CD4-positive, alpha-beta T cell treated with Interferon alpha-2 for 1 hour (primary cell): ENCODE measurements at regions not wholly inside any gene's neighbourhood (a gene's known extent, or its start where the extent isn't known, plus 50 kb on each side); places are given as distances from the start of the nearest gene placed in this dataset.
A peak's percentile ranks its signal among the peaks of the same experiment; 100 is the strongest.

Experiments used
- DNase-seq, 2 donors: peaks; one replicate each; pipeline ENCODE4 v3.0.0-alpha.2; 2020 to 2022

- no peak for DNase-seq
Observed at GRCh38 chr1:5403935-5404334, 588.3 kb downstream of the NPHP4 start.

GRCh38 chr1:5402618-5403017, 589.6 kb downstream of the NPHP4 start:
- no peak for DNase-seq

- no peak for DNase-seq
Observed at GRCh38 chr1:5399771-5400170, 592.5 kb downstream of the NPHP4 start.

- DNase-seq: no peak
Observed at GRCh38 chr1:5396593-5396992, 595.6 kb downstream of the NPHP4 start.

DNA sequence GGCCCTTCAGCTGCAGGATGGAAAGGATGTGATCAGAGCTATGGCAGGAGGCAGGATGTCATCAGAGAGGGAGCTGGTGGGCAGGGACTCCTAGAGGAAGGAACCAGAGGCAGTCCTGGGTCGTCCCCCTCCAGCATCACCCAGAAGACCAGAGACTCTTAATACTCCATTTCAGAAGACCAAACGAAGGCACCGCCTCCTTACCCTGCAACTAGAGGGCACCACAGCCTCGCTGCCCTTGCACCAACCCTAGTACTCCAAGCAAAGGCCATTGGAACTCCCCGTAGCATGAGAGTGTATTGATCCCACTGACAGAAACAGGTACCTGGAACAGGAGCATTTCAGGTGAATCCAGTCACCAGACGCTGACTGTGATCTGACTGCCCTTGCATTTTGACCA, 598.1 kb downstream of the NPHP4 start:
- no peak for DNase-seq

DNA sequence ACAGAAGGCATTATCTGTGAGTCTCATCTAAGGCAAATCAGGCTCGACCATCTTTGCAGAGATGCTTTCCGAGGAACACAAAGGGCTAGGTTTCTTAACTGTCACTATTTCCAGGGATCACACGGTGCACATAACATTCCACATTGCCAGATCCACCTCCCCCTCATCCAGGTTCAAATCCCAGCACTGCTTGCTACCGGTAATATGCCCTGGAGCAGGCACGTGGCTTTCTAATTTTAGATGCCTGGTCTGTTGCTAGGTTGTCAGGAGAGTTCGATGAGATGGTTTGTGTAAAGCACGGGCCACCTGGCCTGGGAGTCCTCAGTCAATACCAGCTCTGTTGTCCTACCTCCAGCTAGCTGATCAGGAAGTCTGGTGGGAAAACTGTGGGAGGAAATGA, 598.6 kb downstream of the NPHP4 start:
- DNase-seq: no peak

- DNase-seq: no peak
Observed at GRCh38 chr1:5393146-5393545, 599.1 kb downstream of the NPHP4 start.

- DNase-seq: no peak
Observed at GRCh38 chr1:5391725-5392124, 600.5 kb downstream of the NPHP4 start.

GRCh38 chr1:5390504-5390903, 601.7 kb downstream of the NPHP4 start:
- DNase-seq: no peak

GRCh38 chr1:5389101-5389885, 602.9 kb downstream of the NPHP4 start:
- DNase-seq: peak; percentile 5 to 79

- DNase-seq: no peak
Observed at GRCh38 chr1:5388622-5389021, 603.6 kb downstream of the NPHP4 start.

DNA sequence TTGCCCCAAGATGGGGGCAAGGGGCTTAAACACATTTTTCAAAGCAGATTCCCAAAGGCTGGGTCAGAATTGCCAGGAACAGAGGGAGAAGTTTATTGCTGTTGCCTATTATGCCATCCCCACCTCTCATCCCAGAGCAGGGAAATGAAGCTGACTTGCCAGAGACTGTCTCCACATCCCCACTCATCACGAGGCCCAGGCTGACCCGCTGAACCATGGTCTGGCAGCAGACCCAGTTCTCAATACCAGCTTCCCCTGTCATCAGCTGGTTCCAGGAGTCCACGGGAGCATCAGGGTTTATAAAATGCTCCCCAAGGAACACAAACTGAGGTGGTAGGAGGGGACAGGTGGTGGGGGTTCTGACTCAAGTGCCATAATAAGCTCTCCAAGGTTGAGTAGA, 605.9 kb downstream of the NPHP4 start:
- DNase-seq: no peak

GRCh38 chr1:5385956-5386355, 606.3 kb downstream of the NPHP4 start:
- DNase-seq: no peak

DNA sequence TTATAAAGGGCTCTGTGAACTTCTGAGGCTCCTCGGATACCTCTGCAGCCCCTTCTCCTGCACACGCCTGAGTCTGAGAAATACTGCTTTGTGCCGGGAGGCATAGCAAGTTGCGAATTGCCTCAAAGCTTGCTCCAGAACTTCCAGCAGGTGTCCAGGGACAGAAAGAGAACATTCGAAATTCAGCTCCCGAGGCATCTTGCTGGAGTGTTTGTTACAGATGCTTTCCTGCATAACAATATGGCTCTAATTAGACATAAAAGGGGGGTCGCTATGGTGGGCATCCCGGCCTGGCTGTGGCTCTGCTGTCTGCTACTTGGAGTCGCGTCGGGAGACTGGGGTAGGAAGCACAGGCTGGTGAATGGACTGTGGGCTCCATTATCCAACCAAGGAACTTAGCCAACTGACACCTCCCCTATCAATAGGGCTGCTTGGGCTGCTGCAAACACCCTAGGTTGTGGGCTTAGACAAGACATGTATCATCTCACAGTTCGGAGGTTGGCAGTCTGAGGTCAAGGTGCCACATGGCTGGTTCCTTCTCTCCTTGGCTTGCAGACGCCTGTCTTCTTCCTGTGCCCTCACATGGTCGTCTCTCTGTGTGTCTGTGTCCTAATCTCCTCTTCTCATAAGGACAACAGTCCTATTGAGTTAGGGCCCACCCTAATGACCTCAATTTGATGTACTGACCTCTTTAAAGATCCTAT, 607.0 kb downstream of the NPHP4 start:
- peak in 1 of 2 donors; percentile 10 for DNase-seq

GRCh38 chr1:5381491-5381890, 610.7 kb downstream of the NPHP4 start:
- DNase-seq: no peak

DNA sequence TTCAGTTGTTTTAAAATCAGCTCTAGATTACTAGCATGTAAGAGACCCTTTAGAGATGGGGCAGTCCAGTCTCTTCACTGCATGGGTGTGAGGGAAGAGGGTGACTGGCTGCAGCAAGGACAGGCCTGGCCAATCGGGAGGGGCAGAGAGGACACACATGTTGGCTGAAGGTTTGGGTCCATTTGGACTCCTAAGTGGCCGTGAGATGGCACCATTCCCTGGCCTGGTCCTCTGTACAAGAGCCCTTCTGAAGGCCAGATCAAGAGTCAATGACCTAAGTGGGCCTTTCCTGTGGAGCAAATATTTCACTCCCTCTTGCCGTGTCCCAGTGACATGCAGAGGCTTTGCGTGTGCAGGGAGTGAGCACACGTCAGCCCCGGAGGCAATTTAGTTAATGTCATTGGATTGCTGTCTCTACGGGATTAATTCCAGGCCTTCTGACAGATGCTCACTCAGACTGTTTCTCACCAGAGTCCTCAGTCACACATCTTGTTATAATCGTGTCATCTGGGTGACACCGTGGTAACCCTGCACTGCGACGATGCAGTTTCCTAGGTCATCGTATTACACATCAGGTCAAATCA, 613.0 kb downstream of the NPHP4 start:
- no peak for DNase-seq

- DNase-seq: no peak
Observed at GRCh38 chr1:5376538-5377247, 615.5 kb downstream of the NPHP4 start.

- no peak for DNase-seq
Observed at GRCh38 chr1:5375481-5375880, 616.7 kb downstream of the NPHP4 start.

- DNase-seq: no peak
Observed at GRCh38 chr1:5374192-5374591, 618.0 kb downstream of the NPHP4 start.

GRCh38 chr1:5373281-5373680, 618.9 kb downstream of the NPHP4 start:
- DNase-seq: no peak

DNA sequence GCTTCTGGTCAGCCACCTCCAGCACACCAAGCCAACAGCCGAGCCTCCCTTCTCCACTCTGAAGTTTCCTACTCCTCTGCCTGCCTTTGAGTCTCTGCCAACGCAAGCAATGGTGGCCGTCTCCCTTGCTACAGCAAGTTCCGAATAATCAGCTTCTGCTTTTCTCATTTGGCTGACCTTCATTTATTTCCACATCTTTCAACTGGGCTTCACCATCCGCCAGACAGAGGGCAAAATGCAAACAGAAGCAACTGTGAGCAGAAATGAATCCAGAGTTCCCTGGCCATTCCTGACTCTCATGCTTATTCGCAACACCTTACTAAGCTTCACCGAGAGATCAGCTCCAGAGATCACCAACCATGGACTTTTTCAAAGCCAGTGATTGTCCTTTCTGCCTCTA, 621.0 kb downstream of the NPHP4 start:
- no peak for DNase-seq

- DNase-seq: peak in 1 of 2 donors; percentile 29
Observed at GRCh38 chr1:5370311-5370710, 621.9 kb downstream of the NPHP4 start.

DNA sequence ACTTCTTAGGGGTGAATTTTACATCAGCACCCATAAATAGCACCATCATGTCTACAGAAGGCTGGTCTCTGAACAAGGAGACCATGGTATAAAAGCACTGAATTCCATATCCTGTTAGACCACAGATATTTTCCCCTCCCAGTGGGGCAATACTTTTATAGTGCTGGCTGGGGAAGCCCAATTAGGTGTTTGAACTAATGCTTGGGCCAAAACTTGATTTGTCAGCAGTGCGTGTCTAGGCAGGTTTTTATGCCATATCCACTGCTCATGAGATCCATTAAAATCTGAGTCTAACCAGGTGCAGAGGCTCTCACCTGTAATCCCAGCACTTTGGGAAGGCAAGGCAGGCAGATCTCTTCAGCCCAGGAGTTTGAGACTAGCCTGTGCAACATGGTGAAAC, 623.0 kb downstream of the NPHP4 start:
- DNase-seq: no peak

GRCh38 chr1:5368201-5368600, 624.0 kb downstream of the NPHP4 start:
- DNase-seq: no peak
